ENCODE measurements at regions not wholly inside any gene's neighbourhood (a gene's known extent, or its start where the extent isn't known, plus 50 kb on each side); places are given as distances from the start of the nearest gene placed in this dataset.
A peak's percentile ranks its signal among the peaks of the same experiment; 100 is the strongest.

GRCh38 chr2:128838244-128838643, 519.6 kb upstream of the HS6ST1 start:
- no peak for DNase-seq (ENCODE audit: low read depth, low spot score)
- TF ChIP-seq CTCF (IDR thresholded peaks at IDR 0.05; ENCODE audit: low read depth, low read length) = no peak
- in situ Hi-C loops (cut with HindIII; ENCODE audit: low sequenced_read_pairs) = no loop called here
- no peak overlapping the region for H3K4me3 ChIP-seq (ENCODE audit: low read depth, low read length)

DNA sequence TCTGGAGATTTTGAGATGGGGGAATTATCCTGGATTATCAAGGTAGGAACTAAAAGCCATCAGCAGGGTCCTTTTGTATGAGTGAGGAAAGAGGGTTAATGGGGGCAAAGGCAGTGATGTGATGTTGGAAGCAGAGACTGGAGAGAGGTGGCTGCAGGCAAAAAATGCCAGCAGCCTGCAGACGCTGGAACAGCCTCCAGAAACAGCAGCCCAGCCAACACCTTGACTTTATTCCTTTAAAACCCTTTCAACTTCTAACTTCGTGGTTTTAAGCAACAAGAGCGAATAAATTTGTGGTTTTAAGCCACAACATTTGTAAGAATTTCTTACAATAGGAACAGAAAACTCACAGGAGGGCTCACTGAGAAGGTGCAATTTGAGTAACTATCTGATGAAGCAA, 523.1 kb upstream of the HS6ST1 start:
- no peak overlapping the region for H3K4me3 ChIP-seq (ENCODE audit: low read depth, low read length)
- TF ChIP-seq CTCF (IDR thresholded peaks at IDR 0.05; ENCODE audit: low read depth, low read length) = no peak
- in situ Hi-C loops (cut with HindIII; ENCODE audit: low sequenced_read_pairs) = no loop called here
- DNase-seq (ENCODE audit: low read depth, low spot score) = no peak

- in situ Hi-C loops (cut with HindIII; ENCODE audit: low sequenced_read_pairs) = no loop called here
- H3K4me3 ChIP-seq (ENCODE audit: low read depth, low read length) = no peak overlapping the region
- TF ChIP-seq CTCF (IDR thresholded peaks at IDR 0.05; ENCODE audit: low read depth, low read length) = no peak
- DNase-seq (ENCODE audit: low read depth, low spot score) = no peak
Observed at GRCh38 chr2:128867311-128867710, 548.6 kb upstream of the HS6ST1 start.

DNA sequence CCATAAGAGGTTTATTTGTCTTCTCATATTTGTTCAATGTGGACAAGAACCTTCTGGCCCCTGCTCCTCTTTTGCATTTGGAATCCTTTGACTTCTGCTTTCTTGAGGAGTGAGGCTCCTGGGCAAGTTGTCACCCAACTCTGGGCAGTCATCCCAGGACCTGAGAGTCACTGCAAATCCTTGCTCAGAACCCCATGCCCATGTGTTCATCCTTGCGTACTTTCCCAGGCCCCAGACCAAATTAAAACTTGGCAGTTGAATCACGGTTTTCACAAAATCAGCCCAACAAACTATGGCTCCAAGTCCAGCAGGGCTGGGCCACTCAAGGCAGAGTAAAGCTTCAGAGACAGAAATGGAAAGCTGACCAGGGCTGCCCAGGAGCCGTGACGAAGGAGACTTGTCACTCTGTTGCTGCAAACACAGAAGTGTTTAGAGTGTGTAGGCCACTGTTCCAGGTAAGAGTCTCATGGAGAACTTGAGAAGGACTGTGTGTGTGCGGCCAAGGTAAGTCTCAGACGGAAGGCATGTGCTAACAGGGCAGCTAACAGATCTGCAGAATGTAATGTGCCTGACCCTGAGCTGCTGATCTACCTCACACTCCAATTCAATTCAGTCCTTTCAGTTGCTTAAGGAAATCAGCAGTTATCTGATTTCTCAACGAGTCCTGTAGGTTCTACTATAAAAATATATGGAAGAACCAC, 549.4 kb upstream of the HS6ST1 start:
- TF ChIP-seq CTCF (IDR thresholded peaks at IDR 0.05; ENCODE audit: low read depth, low read length) = no peak
- in situ Hi-C loops (cut with HindIII; ENCODE audit: low sequenced_read_pairs) = no loop called here

DNA sequence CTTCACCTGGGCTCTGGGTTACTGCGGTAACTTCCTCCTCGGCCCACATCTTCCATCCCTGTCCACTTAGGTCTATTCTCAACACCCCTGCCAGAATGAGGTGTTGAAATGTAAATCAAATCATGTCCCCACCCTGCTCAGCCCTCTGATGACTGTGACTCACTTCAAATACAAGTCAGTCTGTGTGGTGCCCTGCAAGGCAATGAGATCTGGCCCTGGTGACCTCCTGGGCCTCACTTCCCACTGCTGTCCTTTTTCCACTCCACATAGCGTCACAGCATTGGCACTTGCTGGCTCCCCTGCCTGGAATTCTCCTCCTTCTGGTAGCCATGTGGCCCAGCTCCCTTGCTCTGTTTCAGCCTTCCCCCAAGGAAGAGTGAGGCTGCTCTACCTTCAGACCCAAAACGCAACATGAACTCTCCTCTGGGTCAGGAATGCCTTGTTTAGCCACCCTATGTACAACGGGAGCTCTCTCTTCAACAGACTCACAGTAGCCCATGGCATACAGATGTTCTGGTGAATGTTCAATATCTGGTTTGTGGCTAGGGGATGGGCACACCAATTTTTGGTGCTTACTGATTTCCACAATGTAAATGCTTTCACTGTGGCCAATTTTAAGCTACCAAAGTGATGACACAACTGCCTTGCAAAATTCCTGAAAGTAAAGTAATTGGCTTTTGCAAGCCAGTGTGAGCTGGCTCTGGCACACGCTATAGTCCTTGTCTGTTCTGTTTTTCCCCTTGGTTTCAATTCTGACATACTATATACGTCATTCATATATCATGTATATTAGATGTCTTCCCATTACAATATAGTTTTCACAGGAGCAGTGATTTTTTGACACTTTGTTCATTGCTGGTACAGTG, 550.3 kb upstream of the HS6ST1 start:
- H3K4me3 ChIP-seq (ENCODE audit: low read depth, low read length) = no peak overlapping the region
- peak; percentile 9 for DNase-seq (ENCODE audit: low read depth, low spot score)
- no peak for TF ChIP-seq CTCF (IDR thresholded peaks at IDR 0.05; ENCODE audit: low read depth, low read length)
- in situ Hi-C loops (cut with HindIII; ENCODE audit: low sequenced_read_pairs) = no loop called here

More for the DNA sequence above, 549.4 kb upstream of the HS6ST1 start:
- no peak for DNase-seq (ENCODE audit: low read depth, low spot score)
- H3K4me3 ChIP-seq (ENCODE audit: low read depth, low read length) = no peak overlapping the region

DNA sequence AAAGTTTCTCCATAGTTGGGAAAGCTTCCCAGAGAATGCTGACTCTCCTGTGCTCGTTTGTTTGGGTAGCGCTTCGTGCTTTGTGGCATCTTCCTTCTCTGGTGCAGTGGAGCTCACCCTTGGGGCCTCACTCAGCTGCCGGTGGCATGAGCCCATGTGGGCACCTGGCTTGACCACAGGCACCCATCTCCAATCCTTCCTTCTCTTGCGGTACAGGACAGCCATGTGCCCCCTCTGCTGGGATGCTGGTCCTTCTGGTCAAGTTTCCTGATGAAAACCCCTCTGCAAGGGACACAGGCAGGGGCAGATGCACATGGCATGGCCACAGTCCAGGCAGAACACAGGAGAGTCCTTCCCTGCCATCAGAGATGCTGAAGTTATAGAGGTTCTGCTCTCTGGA, 555.9 kb upstream of the HS6ST1 start:
- TF ChIP-seq CTCF (IDR thresholded peaks at IDR 0.05; ENCODE audit: low read depth, low read length) = no peak
- in situ Hi-C loops (cut with HindIII; ENCODE audit: low sequenced_read_pairs) = no loop called here
- H3K4me3 ChIP-seq (ENCODE audit: low read depth, low read length) = no peak overlapping the region
- no peak for DNase-seq (ENCODE audit: low read depth, low spot score)
